OCI-LY1 (cell line): ENCODE measurements at regions not wholly inside any gene's neighbourhood (a gene's known extent, or its start where the extent isn't known, plus 50 kb on each side); places are given as distances from the start of the nearest gene placed in this dataset.
"Not testable (repeated sequence)": the region's sequence is repeated elsewhere in the genome, so short reads cannot be mapped to it uniquely, and the experiment has no call there.

Experiments
- H2AFZ ChIP-seq: fragments of 200-600 bp; sonication (generic), shearing (Covaris generic); 2 replicates; pipeline ENCODE4 v1.6.0; 2014; ENCODE audit warnings: antibody characterized with exemption, mild to moderate bottlenecking, low read length
- H3F3A ChIP-seq: fragments of 200-600 bp; sonication (generic), shearing (Covaris generic); 2 replicates; pipeline ENCODE4 v1.6.0; 2014; ENCODE audit warnings: mild to moderate bottlenecking, antibody characterized with exemption, low read length, moderate library complexity; ENCODE audit not compliant: insufficient read depth
- H3K27ac ChIP-seq: fragments of 200-600 bp; sonication (generic); 2 replicates; pipeline ENCODE4 v1.5.1; 2014; ENCODE audit warnings: low read length, mixed run types, mild to moderate bottlenecking, low read depth; ENCODE audit not compliant: poor library complexity, severe bottlenecking
- H3K27me3 ChIP-seq: fragments of 200-600 bp; sonication (generic); 2 replicates; pipeline ENCODE4 v1.6.0; 2014; ENCODE audit warnings: antibody characterized with exemption, mild to moderate bottlenecking, low read length, moderate library complexity; ENCODE audit not compliant: insufficient read depth
- H3K36me3 ChIP-seq: fragments of 200-600 bp; sonication (generic); 2 replicates; pipeline ENCODE4 v1.6.1; 2014; ENCODE audit warnings: mild to moderate bottlenecking, antibody characterized with exemption, low read length, moderate library complexity, mixed read lengths; ENCODE audit not compliant: insufficient read depth
- H3K4me1 ChIP-seq: fragments of 200-600 bp; sonication (generic); 2 replicates; pipeline ENCODE4 v1.5.1; 2014; ENCODE audit warnings: mild to moderate bottlenecking, low read length, moderate library complexity; ENCODE audit not compliant: insufficient read depth, severe bottlenecking
- H3K4me2 ChIP-seq: fragments of 200-600 bp; sonication (generic), shearing (Covaris generic); 2 replicates; pipeline ENCODE4 v1.6.1; 2014; ENCODE audit warnings: low read length
- H3K4me3 ChIP-seq: fragments of 200-600 bp; sonication (generic); 2 replicates; pipeline ENCODE4 v1.5.1; 2014; ENCODE audit warnings: low read length, low read depth, mild to moderate bottlenecking, mixed read lengths; ENCODE audit not compliant: poor library complexity, severe bottlenecking
- H3K79me2 ChIP-seq: fragments of 200-600 bp; shearing (Covaris generic); 2 replicates; pipeline ENCODE4 v1.6.1; 2016; ENCODE audit warnings: mixed run types, low read length, mixed read lengths; ENCODE audit not compliant: insufficient read depth
- H3K9ac ChIP-seq: fragments of 200-600 bp; sonication (generic), shearing (Covaris generic); 2 replicates; pipeline ENCODE4 v1.6.1; 2014; ENCODE audit warnings: mild to moderate bottlenecking, low read length, mixed read lengths
- H3K9me2 ChIP-seq: fragments of 200-600 bp; sonication (generic), shearing (Covaris generic); 2 replicates; pipeline ENCODE4 v1.6.1; 2014; ENCODE audit warnings: low read depth, mild to moderate bottlenecking, low read length, mixed read lengths
- H3K9me3 ChIP-seq: fragments of 200-600 bp; shearing (Covaris generic); 2 replicates; pipeline ENCODE4 v1.6.1; 2014; ENCODE audit warnings: low read length, mixed read lengths
- H4K20me1 ChIP-seq: fragments of 200-600 bp; sonication (generic), shearing (Covaris generic); 2 replicates; pipeline ENCODE4 v1.6.0; 2016; ENCODE audit warnings: mild to moderate bottlenecking, low read length; ENCODE audit not compliant: insufficient read depth
- CTCF ChIP-seq: fragments of 200-600 bp; sonication (generic), shearing (Covaris generic); IDR thresholded peaks from 2 replicates; pipeline ENCODE4 v1.5.1; 2017; ENCODE audit warnings: mild to moderate bottlenecking, antibody characterized with exemption, low read length, moderate library complexity, mixed read lengths
- EZH2 ChIP-seq: fragments of 200-600 bp; sonication (generic), shearing (Covaris generic); IDR thresholded peaks from 2 replicates; pipeline ENCODE4 v1.8.0; 2017; ENCODE audit warnings: borderline replicate concordance, mixed run types, mild to moderate bottlenecking, antibody characterized with exemption, low read length, moderate library complexity, mixed read lengths

GRCh38 chrX:1877780-1878179, 262.9 kb downstream of the ASMT start:
- Histone ChIP-seq H3K36me3 (no peaks in the 10 kb centered on the region), H3K9me2 (no peaks in the 10 kb centered on the region), H3K27ac (no peak overlapping the region), H3K4me3 (no peak overlapping the region), H3K9ac (no peak overlapping the region), H2AFZ (no peak overlapping the region), H3K4me2 (no peak overlapping the region), H3K79me2 (no peaks in the 10 kb centered on the region), H3K4me1 (no peaks in the 10 kb centered on the region), H4K20me1 (no peaks in the 10 kb centered on the region), H3K27me3 (no peaks in the 10 kb centered on the region), H3F3A (no peaks in the 10 kb centered on the region), H3K9me3 (no peaks in the 10 kb centered on the region)
- TF ChIP-seq CTCF (no peak), EZH2 (no peak)

- not testable (repeated sequence) for H3K36me3 ChIP-seq, H3K9ac ChIP-seq, H3K4me1 ChIP-seq, H3K9me2 ChIP-seq, H3K27ac ChIP-seq, H3K4me3 ChIP-seq, H3F3A ChIP-seq, H3K79me2 ChIP-seq, H4K20me1 ChIP-seq, H3K4me2 ChIP-seq, H3K27me3 ChIP-seq, H3K9me3 ChIP-seq, H2AFZ ChIP-seq
These were observed 266.3 kb downstream of the ASMT start for GRCh38 chrX:1880884-1881817.

GRCh38 chrX:1883772-1884171, 268.9 kb downstream of the ASMT start:
- TF ChIP-seq EZH2: no peak
- no peak for TF ChIP-seq CTCF
- no peaks in the 10 kb centered on the region for H3K9me2 ChIP-seq
- no peaks in the 10 kb centered on the region for H3K36me3 ChIP-seq
- no peaks in the 10 kb centered on the region for H4K20me1 ChIP-seq
- H3F3A ChIP-seq: no peaks in the 10 kb centered on the region
- no peaks in the 10 kb centered on the region for H3K79me2 ChIP-seq
- H3K4me2 ChIP-seq: no peak overlapping the region
- H3K9ac ChIP-seq: no peak overlapping the region
- no peaks in the 10 kb centered on the region for H3K4me1 ChIP-seq
- H3K9me3 ChIP-seq: no peaks in the 10 kb centered on the region
- no peak overlapping the region for H2AFZ ChIP-seq
- H3K4me3 ChIP-seq: no peak overlapping the region
- H3K27me3 ChIP-seq: no peaks in the 10 kb centered on the region
- no peak overlapping the region for H3K27ac ChIP-seq

GRCh38 chrX:1884446-1884845, 269.6 kb downstream of the ASMT start:
- Histone ChIP-seq H4K20me1 (no peaks in the 10 kb centered on the region), H3K9ac (no peak overlapping the region), H2AFZ (no peak overlapping the region), H3K9me2 (no peaks in the 10 kb centered on the region), H3F3A (no peaks in the 10 kb centered on the region), H3K36me3 (no peaks in the 10 kb centered on the region), H3K79me2 (no peaks in the 10 kb centered on the region), H3K4me2 (no peak overlapping the region), H3K27me3 (no peaks in the 10 kb centered on the region), H3K9me3 (no peaks in the 10 kb centered on the region), H3K4me3 (no peak overlapping the region), H3K27ac (no peak overlapping the region), H3K4me1 (no peaks in the 10 kb centered on the region)
- TF ChIP-seq EZH2 (no peak), CTCF (no peak)
